HEK293T (cell line): ENCODE measurements at regions not wholly inside any gene's neighbourhood (a gene's known extent, or its start where the extent isn't known, plus 50 kb on each side); places are given as distances from the start of the nearest gene placed in this dataset.

Experiments used
- ELF4 ChIP-seq: fragments of 450-650 bp; IDR thresholded peaks from 2 replicates; pipeline ENCODE4 v1.6.1; 2017; ENCODE audit warnings: antibody characterized with exemption
- FOXK2 ChIP-seq: fragments of 450-650 bp; IDR thresholded peaks from 2 replicates; pipeline ENCODE4 v1.6.1; 2016; ENCODE audit warnings: mild to moderate bottlenecking
- FOXM1 ChIP-seq: fragments of 450-650 bp; IDR thresholded peaks from 2 replicates; pipeline ENCODE4 v1.6.1; 2017; ENCODE audit warnings: mild to moderate bottlenecking, borderline replicate concordance
- HDGF ChIP-seq: fragments of 450-650 bp; IDR thresholded peaks from 2 replicates; pipeline ENCODE4 v1.6.1; 2017; ENCODE audit warnings: antibody characterized with exemption, borderline replicate concordance
- LEF1 ChIP-seq: fragments of 450-650 bp; IDR thresholded peaks from 2 replicates; pipeline ENCODE4 v1.6.1; 2017; ENCODE audit warnings: mild to moderate bottlenecking, borderline replicate concordance
- PKNOX1 ChIP-seq: fragments of 450-650 bp; IDR thresholded peaks from 2 replicates; pipeline ENCODE4 v1.6.1; 2016
- SP1 ChIP-seq: fragments of 450-650 bp; IDR thresholded peaks from 2 replicates; pipeline ENCODE4 v1.6.1; 2017
- ZNF384 ChIP-seq: fragments of 450-650 bp; IDR thresholded peaks from 2 replicates; pipeline ENCODE4 v1.6.1; 2016

DNA sequence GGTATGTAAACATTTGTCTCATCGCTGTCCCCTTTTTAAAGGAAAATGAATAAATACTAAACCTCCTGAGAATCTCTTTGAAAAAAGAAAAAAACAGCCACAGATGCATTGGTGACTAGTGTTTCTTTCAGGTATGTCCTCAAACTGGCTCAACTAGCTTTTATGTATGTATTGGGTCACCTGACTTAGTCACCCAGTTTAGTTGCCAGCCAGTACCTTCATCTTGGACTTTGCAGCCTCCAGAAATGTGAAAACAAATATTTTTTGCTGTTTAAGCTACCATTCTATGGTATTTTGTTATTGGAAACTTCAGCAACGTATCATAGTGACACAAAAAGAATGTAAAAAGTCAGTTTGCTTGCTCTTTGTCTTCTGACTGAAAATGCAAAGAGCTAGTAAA, 1263.5 kb downstream of the FAM133A start:
- TF ChIP-seq SP1 (no peak), FOXM1 (no peak), FOXK2 (no peak), ELF4 (no peak), PKNOX1 (no peak), LEF1 (no peak), HDGF (no peak), ZNF384 (no peak)
